Choroid plexus epithelial cell (primary cell): ENCODE measurements at regions not wholly inside any gene's neighbourhood (a gene's known extent, or its start where the extent isn't known, plus 50 kb on each side); places are given as distances from the start of the nearest gene placed in this dataset.

Experiments used
- DNase-seq: peaks from one replicate; pipeline ENCODE4 v3.0.0-alpha.2; 2010; ENCODE audit warnings: low read depth
- H3K4me3 ChIP-seq: 2 replicates; pipeline ENCODE4 v1.5.1; 2011; ENCODE audit warnings: low read depth, mild to moderate bottlenecking, control low read depth, low read length, moderate library complexity
- CTCF ChIP-seq: conservative IDR thresholded peaks from 2 replicates; pipeline ENCODE4 v1.5.1; 2011; ENCODE audit warnings: low read depth, mild to moderate bottlenecking, control low read depth, inconsistent platforms, low read length, moderate library complexity

- no peak overlapping the region for H3K4me3 ChIP-seq
- no peak for TF ChIP-seq CTCF
- no peak for DNase-seq
These were observed 357.9 kb downstream of the KLF12 start for GRCh38 chr13:73776151-73776785.

- no peak for TF ChIP-seq CTCF
- H3K4me3 ChIP-seq: no peak overlapping the region
- no peak for DNase-seq
These were observed 361.0 kb downstream of the KLF12 start for GRCh38 chr13:73773168-73773549.

GRCh38 chr13:73772449-73773167, 361.6 kb downstream of the KLF12 start:
- no peak for DNase-seq
- no peak overlapping the region for H3K4me3 ChIP-seq
- TF ChIP-seq CTCF: no peak

GRCh38 chr13:73767747-73768315, 366.4 kb downstream of the KLF12 start:
- DNase-seq: no peak
- H3K4me3 ChIP-seq: no peak overlapping the region
- TF ChIP-seq CTCF: peak; percentile 60

GRCh38 chr13:73767191-73767741, 366.9 kb downstream of the KLF12 start:
- no peak for TF ChIP-seq CTCF
- DNase-seq: peak; percentile 54
- H3K4me3 ChIP-seq: no peak overlapping the region

GRCh38 chr13:73765651-73766384, 368.4 kb downstream of the KLF12 start:
- H3K4me3 ChIP-seq: peak overlapping the region; percentile 7
- DNase-seq: peak; percentile 97
- TF ChIP-seq CTCF: no peak
